GM12878 (cell line): ENCODE measurements at regions not wholly inside any gene's neighbourhood (a gene's known extent, or its start where the extent isn't known, plus 50 kb on each side); places are given as distances from the start of the nearest gene placed in this dataset.

Experiments used
- ATAC-seq: fragments of 200-7000 bp; cut with Tn5 transposase; 3 replicates; pipeline ENCODE4 v1.9.1; 2020; ENCODE audit warnings: mild to moderate bottlenecking, moderate library complexity
- BruUV-seq: library from RNA; stranded (reverse); fragments of 400-500 nt; replicated peaks from 2 replicates; lab custom pipeline; 2021; lab: Mats Ljungman, UMichigan
- CTCF ChIA-PET: fragments of 300-600 bp; sonication (Branson Sonifier 250); formaldehyde crosslinking; extraction: SDS; loops from one replicate; lab custom pipeline; 2021; ENCODE audit warnings: inconsistent platforms; lab: Yijun Ruan, JAX
- POLR2A ChIA-PET: fragments of 350-600 bp; formaldehyde crosslinking; extraction: SDS; loops from one replicate; lab custom pipeline; 2021; ENCODE audit warnings: inconsistent platforms; lab: Charles Lee
- RAD21 ChIA-PET: fragments of 300-600 bp; sonication (Branson Sonifier 250); formaldehyde crosslinking; loops from one replicate; lab custom pipeline; 2023; ENCODE audit warnings: antibody characterized with exemption; ENCODE audit not compliant: unreplicated experiment; lab: Charles Lee
- SMC1A ChIA-PET: fragments of 300-600 bp; sonication (Branson Sonifier 250); formaldehyde crosslinking; loops from one replicate; lab custom pipeline; 2023; ENCODE audit not compliant: unreplicated experiment, uncharacterized antibody; lab: Charles Lee
- DNase-seq: peaks from one replicate; pipeline ENCODE4 v3.0.0-alpha.2; 2011; ENCODE audit warnings: low read depth, low spot score
- FAIRE-seq: peaks from 3 replicates; lab custom pipeline; 2011; peaks lifted over from hg19 to GRCh38; lab: Jason Lieb, UNC
- H2AFZ ChIP-seq: 2 replicates; pipeline ENCODE4 v1.6.0; 2011; ENCODE audit warnings: low read depth, low read length, control low read depth; ENCODE audit not compliant: control insufficient read depth
- H3K27ac ChIP-seq: 2 replicates; pipeline ENCODE4 v1.5.1; 2011; ENCODE audit warnings: control low read depth; ENCODE audit not compliant: control insufficient read depth, insufficient read depth
- H3K27me3 ChIP-seq, 2 experiments: replicated peaks in 1 of 2; 2 replicates each; pipeline versions ENCODE4 v1.6.0 to v1.6.1; 2011; ENCODE audit warnings: low read length in 1 of 2; ENCODE audit not compliant: control insufficient read depth in 2 of 2, insufficient read depth in 2 of 2
- H3K36me3 ChIP-seq, 2 experiments: 2 replicates each; pipeline ENCODE4 v1.5.1; 2011; ENCODE audit warnings: low read length in 1 of 2; ENCODE audit not compliant: control insufficient read depth in 2 of 2, insufficient read depth in 2 of 2
- H3K4me1 ChIP-seq: 2 replicates; pipeline ENCODE4 v1.6.1; 2011; ENCODE audit warnings: mild to moderate bottlenecking, low read length, moderate library complexity, mixed read lengths; ENCODE audit not compliant: control insufficient read depth, insufficient read depth
- H3K4me2 ChIP-seq: 2 replicates; pipeline ENCODE4 v1.6.0; 2011; ENCODE audit warnings: control low read depth; ENCODE audit not compliant: control insufficient read depth, insufficient read depth
- H3K4me3 ChIP-seq: fragments of 200-600 bp; sonication (generic); 2 replicates; pipeline ENCODE4 v1.5.1; 2016
- H3K79me2 ChIP-seq: 2 replicates; pipeline ENCODE4 v1.6.0; 2011; ENCODE audit warnings: low read length; ENCODE audit not compliant: control insufficient read depth, insufficient read depth
- H3K9ac ChIP-seq: 2 replicates; pipeline ENCODE4 v1.8.0; 2011; ENCODE audit warnings: low read length, control low read depth, mixed read lengths; ENCODE audit not compliant: control insufficient read depth, insufficient read depth
- H3K9me3 ChIP-seq: replicated peaks from 3 replicates; pipeline ENCODE4 v1.5.1; 2011; ENCODE audit warnings: mild to moderate bottlenecking, low read length; ENCODE audit not compliant: control insufficient read depth, insufficient read depth
- H4K20me1 ChIP-seq: 2 replicates; pipeline ENCODE4 v1.6.0; 2011; ENCODE audit not compliant: control insufficient read depth, insufficient read depth
- ATF2 ChIP-seq: IDR thresholded peaks from 2 replicates; pipeline ENCODE4 v1.6.1; 2012; ENCODE audit warnings: low read length, inconsistent platforms
- BACH1 ChIP-seq: fragments of 450-650 bp; IDR thresholded peaks from 2 replicates; pipeline ENCODE4 v1.6.1; 2017; ENCODE audit warnings: mild to moderate bottlenecking, borderline replicate concordance
- CREM ChIP-seq: IDR thresholded peaks from 2 replicates; pipeline ENCODE4 v1.6.1; 2014; ENCODE audit warnings: antibody characterized with exemption, low read depth
- EP300 ChIP-seq, 2 experiments: fragments of 150-350 bp in 1 of 2; IDR thresholded peaks; 2 replicates each; pipeline ENCODE4 v1.6.1; 2011 to 2012; ENCODE audit warnings: low read depth in 2 of 2, low read length in 2 of 2, borderline replicate concordance in 1 of 2, improper control_type of control experiment in 1 of 2, inconsistent platforms in 1 of 2; ENCODE audit not compliant: control insufficient read depth in 1 of 2
- ETV6 ChIP-seq, 2 experiments: fragments of 450-650 bp in 1 of 2; IDR thresholded peaks in 1 of 2; conservative IDR thresholded peaks in 1 of 2; 2 replicates each; pipeline ENCODE4 v1.6.1; 2014; ENCODE audit warnings: antibody characterized with exemption in 1 of 2, borderline replicate concordance in 1 of 2, low read depth in 1 of 2, mild to moderate bottlenecking in 1 of 2, moderate library complexity in 1 of 2
- EZH2 ChIP-seq: IDR thresholded peaks from 2 replicates; pipeline ENCODE4 v1.6.1; 2012; ENCODE audit warnings: low read depth, mild to moderate bottlenecking, control low read depth, inconsistent platforms, low read length, borderline replicate concordance; ENCODE audit not compliant: control insufficient read depth
- NFYB ChIP-seq: IDR thresholded peaks from 2 replicates; pipeline ENCODE4 v1.6.1; 2011; ENCODE audit warnings: low read depth, mild to moderate bottlenecking, low read length, improper control_type of control experiment, moderate library complexity; ENCODE audit not compliant: insufficient read depth
- STAT3 ChIP-seq: IDR thresholded peaks from 2 replicates; pipeline ENCODE4 v1.6.1; 2011; ENCODE audit warnings: low read depth, low read length, improper control_type of control experiment
- YBX1 ChIP-seq: fragments of 450-650 bp; IDR thresholded peaks from 2 replicates; pipeline ENCODE4 v1.6.1; 2016; ENCODE audit warnings: antibody characterized with exemption
- ZNF24 ChIP-seq: fragments of 450-650 bp; IDR thresholded peaks from 2 replicates; pipeline ENCODE4 v1.6.1; 2017; ENCODE audit warnings: antibody characterized with exemption, mild to moderate bottlenecking
- WGBS: methylation state at CpG from one replicate; pipeline ENCODE4 v1.1.6; 2016; ENCODE audit warnings: low lambda C conversion rate; ENCODE audit not compliant: insufficient replicate concordance, insufficient coverage; ENCODE audit errors: missing lambda C conversion rate; 5-methylcytosine and 5-hydroxymethylcytosine counted together
- in situ Hi-C: fragments of 300-500 bp; cut with MboI; formaldehyde crosslinking; loops from 9 replicates; pipeline ENCODE4 v1.14.3; 2018; ENCODE audit warnings: mixed read lengths
- intact Hi-C: fragments of 100-400 bp; cut with micrococcal nuclease; formaldehyde crosslinking; loops from one replicate; pipeline ENCODE4 v1.14.2; 2022; ENCODE audit not compliant: unreplicated experiment
- TF ChIP-seq, protein P1 (sequence below): fragments of 450-650 bp; IDR thresholded peaks from 2 replicates; pipeline ENCODE4 v1.6.1; 2018; ENCODE audit warnings: mild to moderate bottlenecking, low read depth, moderate library complexity; ENCODE audit not compliant: partially characterized antibody

GRCh38 chr6:125539892-125540291 lies 209.5 kb upstream of the HEY2 start:
- no peak overlapping the region for H2AFZ ChIP-seq
- intact Hi-C loops (no loop called here), in situ Hi-C loops (no loop called here)
- no peak overlapping the region for H3K4me2 ChIP-seq
- no peak overlapping the region for H3K9ac ChIP-seq
- no peaks in the 10 kb centered on the region; the same call in 1 of the 2 replicates for H4K20me1 ChIP-seq
- no peaks in the 10 kb centered on the region for H3K79me2 ChIP-seq
- ChIA-PET POLR2A (no interaction called here), CTCF (no interaction called here), SMC1A (no interaction called here), RAD21 (no interaction called here)
- FAIRE-seq, result no peak
- TF ChIP-seq NFYB (no peak), BACH1 (no peak), CREM (no peak), EP300 (IDR thresholded peaks at IDR 0.05; ENCODE audit: borderline replicate concordance in 1 of 2, control insufficient read depth in 1 of 2, low read depth in 2 of 2, low read length in 2 of 2) (no peak), EZH2 (no peak), YBX1 (no peak), ZNF24 (no peak), ETV6 (conservative IDR thresholded peaks at IDR 0.05 in 1 of 2, IDR thresholded peaks at IDR 0.05 in 1 of 2; ENCODE audit: borderline replicate concordance in 1 of 2, low read depth in 1 of 2) (no peak), ATF2 (no peak), STAT3 (no peak)
- TF ChIP-seq, protein P1, sequence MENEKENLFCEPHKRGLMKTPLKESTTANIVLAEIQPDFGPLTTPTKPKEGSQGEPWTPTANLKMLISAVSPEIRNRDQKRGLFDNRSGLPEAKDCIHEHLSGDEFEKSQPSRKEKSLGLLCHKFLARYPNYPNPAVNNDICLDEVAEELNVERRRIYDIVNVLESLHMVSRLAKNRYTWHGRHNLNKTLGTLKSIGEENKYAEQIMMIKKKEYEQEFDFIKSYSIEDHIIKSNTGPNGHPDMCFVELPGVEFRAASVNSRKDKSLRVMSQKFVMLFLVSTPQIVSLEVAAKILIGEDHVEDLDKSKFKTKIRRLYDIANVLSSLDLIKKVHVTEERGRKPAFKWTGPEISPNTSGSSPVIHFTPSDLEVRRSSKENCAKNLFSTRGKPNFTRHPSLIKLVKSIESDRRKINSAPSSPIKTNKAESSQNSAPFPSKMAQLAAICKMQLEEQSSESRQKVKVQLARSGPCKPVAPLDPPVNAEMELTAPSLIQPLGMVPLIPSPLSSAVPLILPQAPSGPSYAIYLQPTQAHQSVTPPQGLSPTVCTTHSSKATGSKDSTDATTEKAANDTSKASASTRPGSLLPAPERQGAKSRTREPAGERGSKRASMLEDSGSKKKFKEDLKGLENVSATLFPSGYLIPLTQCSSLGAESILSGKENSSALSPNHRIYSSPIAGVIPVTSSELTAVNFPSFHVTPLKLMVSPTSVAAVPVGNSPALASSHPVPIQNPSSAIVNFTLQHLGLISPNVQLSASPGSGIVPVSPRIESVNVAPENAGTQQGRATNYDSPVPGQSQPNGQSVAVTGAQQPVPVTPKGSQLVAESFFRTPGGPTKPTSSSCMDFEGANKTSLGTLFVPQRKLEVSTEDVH, result no peak
- no TSS peak for BruUV-seq
- no peak overlapping the region for H3K27ac ChIP-seq
- DNase-seq, result no peak
- H3K4me1 ChIP-seq, result no peaks in the 10 kb centered on the region
- H3K9me3 ChIP-seq, result no peaks in the 10 kb centered on the region
- H3K36me3 ChIP-seq, result no peaks in the 10 kb centered on the region
- H3K27me3 ChIP-seq, result no peaks in the 10 kb centered on the region
- no peak for ATAC-seq
- WGBS, result 47% methylated on average over 3 of the region's 3 CpGs
- no peak overlapping the region for H3K4me3 ChIP-seq
